ENCODE measurements at regions not wholly inside any gene's neighbourhood (a gene's known extent, or its start where the extent isn't known, plus 50 kb on each side); places are given as distances from the start of the nearest gene placed in this dataset.

DNA sequence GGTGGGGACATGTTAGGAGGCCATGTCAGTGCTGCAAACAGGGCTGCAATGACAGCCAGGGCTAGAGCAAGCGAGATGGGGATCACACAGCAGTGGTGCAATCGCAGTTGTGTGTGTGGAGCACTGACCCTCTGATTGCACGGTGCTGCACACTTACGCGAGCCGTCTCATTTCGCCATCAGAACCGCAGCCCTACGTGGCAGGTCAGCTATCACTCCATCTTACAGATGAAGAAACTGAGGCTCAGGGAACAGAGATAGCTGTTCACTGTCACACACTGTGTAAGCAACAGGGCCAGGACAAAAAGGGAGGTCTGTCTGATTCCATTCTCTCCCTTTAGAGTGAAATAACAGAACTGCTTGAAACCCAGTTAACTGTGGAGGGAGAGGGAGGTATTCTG, 104.8 kb upstream of the SLC45A1 start:
- Mint-ChIP-seq H3K36me3 (ENCODE audit: low read depth) (no peaks in the 10 kb centered on the region), H3K4me1 (peaks cover 29% of the 10 kb centered on the region), H3K27me3 (ENCODE audit: low read depth) (peaks cover 41% of the 10 kb centered on the region), H3K4me3 (no peak overlapping the region), H3K27ac (peak overlapping the region; percentile 17 to 66 (median 35)), H3K9me3 (no peaks in the 10 kb centered on the region)
- TF ChIP-seq, protein P1, sequence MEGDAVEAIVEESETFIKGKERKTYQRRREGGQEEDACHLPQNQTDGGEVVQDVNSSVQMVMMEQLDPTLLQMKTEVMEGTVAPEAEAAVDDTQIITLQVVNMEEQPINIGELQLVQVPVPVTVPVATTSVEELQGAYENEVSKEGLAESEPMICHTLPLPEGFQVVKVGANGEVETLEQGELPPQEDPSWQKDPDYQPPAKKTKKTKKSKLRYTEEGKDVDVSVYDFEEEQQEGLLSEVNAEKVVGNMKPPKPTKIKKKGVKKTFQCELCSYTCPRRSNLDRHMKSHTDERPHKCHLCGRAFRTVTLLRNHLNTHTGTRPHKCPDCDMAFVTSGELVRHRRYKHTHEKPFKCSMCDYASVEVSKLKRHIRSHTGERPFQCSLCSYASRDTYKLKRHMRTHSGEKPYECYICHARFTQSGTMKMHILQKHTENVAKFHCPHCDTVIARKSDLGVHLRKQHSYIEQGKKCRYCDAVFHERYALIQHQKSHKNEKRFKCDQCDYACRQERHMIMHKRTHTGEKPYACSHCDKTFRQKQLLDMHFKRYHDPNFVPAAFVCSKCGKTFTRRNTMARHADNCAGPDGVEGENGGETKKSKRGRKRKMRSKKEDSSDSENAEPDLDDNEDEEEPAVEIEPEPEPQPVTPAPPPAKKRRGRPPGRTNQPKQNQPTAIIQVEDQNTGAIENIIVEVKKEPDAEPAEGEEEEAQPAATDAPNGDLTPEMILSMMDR (IDR thresholded peaks at IDR 0.05; ENCODE audit: unreplicated experiment in 3 of 3): no peak

DNA sequence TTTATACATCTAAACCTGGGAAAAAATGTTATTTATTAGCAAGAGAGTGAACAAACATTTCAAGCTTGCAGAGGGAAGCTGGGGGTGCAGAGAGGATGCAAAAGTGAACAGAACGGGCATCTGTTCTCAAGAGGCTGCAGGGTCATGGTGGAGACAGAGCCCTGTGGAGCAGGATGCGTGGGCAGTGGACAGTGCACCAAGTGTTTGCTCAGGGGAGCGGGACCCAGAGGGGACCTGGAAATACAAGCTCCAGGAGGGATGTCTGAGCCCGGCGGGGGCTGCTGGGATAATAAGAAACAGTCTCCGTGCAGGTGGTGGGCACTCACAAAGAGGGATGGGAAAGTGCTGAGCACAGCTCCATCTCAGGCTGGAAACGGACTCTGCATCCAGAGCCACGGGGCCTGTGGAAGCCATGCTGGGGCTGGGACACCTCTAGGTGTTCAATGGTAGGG, 105.3 kb upstream of the SLC45A1 start:
- TF ChIP-seq, protein P1 (IDR thresholded peaks at IDR 0.05; ENCODE audit: unreplicated experiment in 3 of 3): no peak
- H3K9me3 Mint-ChIP-seq: no peaks in the 10 kb centered on the region
- H3K4me3 Mint-ChIP-seq: no peak overlapping the region
- H3K27ac Mint-ChIP-seq: peak overlapping the region; percentile 7 to 66 (median 11)
- peaks cover 37% of the 10 kb centered on the region for H3K27me3 Mint-ChIP-seq (ENCODE audit: low read depth)
- no peaks in the 10 kb centered on the region for H3K36me3 Mint-ChIP-seq (ENCODE audit: low read depth)
- H3K4me1 Mint-ChIP-seq: peaks cover 29% of the 10 kb centered on the region

DNA sequence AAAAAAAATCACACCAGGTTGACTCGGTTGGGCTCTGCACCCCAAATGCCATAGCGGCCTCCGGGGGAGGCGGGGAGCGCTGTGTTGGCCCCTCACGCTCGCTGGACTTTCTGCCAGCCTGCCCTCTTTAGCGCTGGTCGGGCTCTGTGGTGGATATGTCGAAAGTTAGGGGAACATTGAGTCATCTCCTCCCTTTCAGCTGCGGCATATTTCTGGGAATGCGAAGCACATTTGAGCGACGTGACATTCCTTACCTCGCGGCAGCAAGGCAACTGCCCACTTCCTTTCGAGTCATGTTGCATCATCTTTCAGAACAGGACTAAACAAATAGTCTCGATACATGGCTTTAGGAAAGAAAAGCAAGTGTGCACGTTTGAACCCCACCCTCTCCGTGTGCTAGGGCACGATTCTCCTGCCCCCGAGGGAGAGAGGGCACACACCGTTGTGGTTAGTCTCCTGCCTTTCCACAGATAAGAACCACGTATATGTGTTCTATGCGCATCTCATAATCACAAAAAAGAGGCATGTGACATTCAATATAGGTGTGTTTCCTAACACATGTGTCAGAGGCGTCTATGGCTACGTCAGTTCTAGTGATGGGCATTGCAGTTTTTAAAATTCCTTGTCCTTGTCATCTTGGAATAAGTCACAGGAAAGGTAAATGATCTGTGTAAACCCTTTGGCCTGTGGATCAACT, 105.9 kb upstream of the SLC45A1 start:
- TF ChIP-seq, protein P1 (IDR thresholded peaks at IDR 0.05; ENCODE audit: unreplicated experiment in 3 of 3): no peak
- Mint-ChIP-seq H3K27ac (peak overlapping the region in 2 of 3 experiments; percentile 7 to 11), H3K4me1 (peaks cover 29% of the 10 kb centered on the region), H3K27me3 (ENCODE audit: low read depth) (peaks cover 36% of the 10 kb centered on the region), H3K9me3 (no peaks in the 10 kb centered on the region), H3K4me3 (no peak overlapping the region), H3K36me3 (ENCODE audit: low read depth) (no peaks in the 10 kb centered on the region)

DNA sequence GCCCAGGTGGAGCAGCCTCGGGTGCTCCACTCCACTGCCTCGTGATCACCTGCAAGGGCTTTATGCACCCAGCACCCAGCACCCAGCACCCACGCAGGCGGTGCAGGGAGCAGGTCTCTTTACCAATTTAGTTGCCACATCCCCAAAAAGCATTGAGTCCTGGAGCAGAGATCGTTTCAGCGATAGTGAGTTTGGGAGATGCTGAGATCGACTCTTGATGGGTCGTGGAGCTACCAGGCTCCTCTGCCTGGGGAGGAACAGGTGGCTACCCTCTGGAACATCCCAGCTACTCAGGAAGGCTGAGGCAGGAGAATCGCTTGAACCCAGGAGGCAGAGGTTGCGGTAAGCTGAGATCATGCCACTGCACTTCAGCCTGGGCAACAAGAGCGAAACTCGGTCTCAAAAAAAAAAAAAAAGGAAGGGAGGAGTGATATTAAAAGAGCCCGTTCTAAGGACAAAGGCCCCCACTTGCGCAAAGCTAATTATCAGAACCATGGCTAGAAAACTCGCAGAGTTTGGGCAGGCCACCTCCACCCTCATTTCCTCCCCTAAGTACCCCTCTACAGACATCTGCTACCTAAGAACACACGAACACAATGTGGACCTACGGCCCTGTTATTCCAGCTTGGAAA, 106.5 kb upstream of the SLC45A1 start:
- Mint-ChIP-seq H3K4me3 (no peak overlapping the region), H3K36me3 (ENCODE audit: low read depth) (no peaks in the 10 kb centered on the region), H3K9me3 (no peaks in the 10 kb centered on the region), H3K4me1 (peaks cover 25% of the 10 kb centered on the region), H3K27me3 (ENCODE audit: low read depth) (peaks cover 32% of the 10 kb centered on the region), H3K27ac (no peak overlapping the region)
- TF ChIP-seq, protein P1 (IDR thresholded peaks at IDR 0.05; ENCODE audit: unreplicated experiment in 3 of 3): no peak

DNA sequence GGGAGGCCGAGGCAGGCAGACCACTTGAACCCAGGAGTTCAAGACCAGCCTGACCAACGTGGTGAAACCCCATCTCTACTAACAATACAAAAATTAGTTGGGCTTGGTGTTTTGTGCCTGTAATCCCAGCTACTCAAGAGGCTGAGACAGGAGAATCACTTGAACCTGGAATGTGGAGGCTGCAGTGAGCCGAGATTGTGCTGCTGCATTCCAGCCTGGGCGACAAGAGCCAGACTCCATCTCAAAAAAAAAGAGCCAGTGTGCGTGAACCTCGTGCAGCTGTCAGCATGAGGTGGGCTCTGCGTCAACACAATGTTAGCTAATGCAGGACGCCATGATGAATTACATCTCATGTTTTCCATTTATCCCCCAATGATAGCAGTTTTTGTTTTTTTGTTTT, 110.7 kb upstream of the SLC45A1 start:
- Mint-ChIP-seq H3K4me3 (no peak overlapping the region), H3K4me1 (peaks cover 28% of the 10 kb centered on the region), H3K27ac (no peak overlapping the region), H3K27me3 (ENCODE audit: low read depth) (peaks cover 17% of the 10 kb centered on the region), H3K36me3 (ENCODE audit: low read depth) (no peaks in the 10 kb centered on the region), H3K9me3 (no peaks in the 10 kb centered on the region)
- TF ChIP-seq, protein P1 (IDR thresholded peaks at IDR 0.05; ENCODE audit: unreplicated experiment in 3 of 3): no peak

Data from nephron (organoid).